ENCODE measurements at regions not wholly inside any gene's neighbourhood (a gene's known extent, or its start where the extent isn't known, plus 50 kb on each side); places are given as distances from the start of the nearest gene placed in this dataset.

- no peak for DNase-seq (ENCODE audit: low read depth)
Measured at GRCh38 chr1:108082738-108083562, 117.2 kb downstream of the SLC25A24 start.

- no peak for DNase-seq (ENCODE audit: low read depth)
Measured at GRCh38 chr1:108082001-108082400, 117.0 kb upstream of the VAV3 start.

- peak; percentile 17 for DNase-seq (ENCODE audit: low read depth)
Measured at GRCh38 chr1:108080448-108080847, 115.5 kb upstream of the VAV3 start.

- no peak for DNase-seq (ENCODE audit: low read depth)
Measured at GRCh38 chr1:108079440-108080025, 114.6 kb upstream of the VAV3 start.

GRCh38 chr1:108077991-108078390 lies 113.0 kb upstream of the VAV3 start:
- DNase-seq (ENCODE audit: low read depth) = no peak

GRCh38 chr1:108075055-108075454 lies 110.1 kb upstream of the VAV3 start:
- no peak for DNase-seq (ENCODE audit: low read depth)

- DNase-seq (ENCODE audit: low read depth) = no peak
Measured at GRCh38 chr1:108072776-108073175, 107.8 kb upstream of the VAV3 start.

GRCh38 chr1:108072212-108072611 lies 107.2 kb upstream of the VAV3 start:
- DNase-seq (ENCODE audit: low read depth) = no peak

GRCh38 chr1:108071601-108072000 lies 106.6 kb upstream of the VAV3 start:
- DNase-seq (ENCODE audit: low read depth) = no peak

GRCh38 chr1:108070662-108071061 lies 105.7 kb upstream of the VAV3 start:
- DNase-seq (ENCODE audit: low read depth) = no peak

GRCh38 chr1:108067884-108068540 lies 103.0 kb upstream of the VAV3 start:
- no peak for DNase-seq (ENCODE audit: low read depth)

GRCh38 chr1:108066808-108067207 lies 101.8 kb upstream of the VAV3 start:
- DNase-seq (ENCODE audit: low read depth) = no peak

GRCh38 chr1:108064255-108064654 lies 99.3 kb upstream of the VAV3 start:
- no peak for DNase-seq (ENCODE audit: low read depth)

GRCh38 chr1:108063703-108064102 lies 98.7 kb upstream of the VAV3 start:
- DNase-seq (ENCODE audit: low read depth) = no peak

GRCh38 chr1:108059945-108060344 lies 95.0 kb upstream of the VAV3 start:
- no peak for DNase-seq (ENCODE audit: low read depth)

GRCh38 chr1:108057541-108057940 lies 92.6 kb upstream of the VAV3 start:
- no peak for DNase-seq (ENCODE audit: low read depth)

- no peak for DNase-seq (ENCODE audit: low read depth)
Measured at GRCh38 chr1:108056436-108056990, 91.5 kb upstream of the VAV3 start.

- no peak for DNase-seq (ENCODE audit: low read depth)
Measured at GRCh38 chr1:108055387-108055786, 90.4 kb upstream of the VAV3 start.

- DNase-seq (ENCODE audit: low read depth) = no peak
Measured at GRCh38 chr1:108054396-108054795, 89.4 kb upstream of the VAV3 start.

- no peak for DNase-seq (ENCODE audit: low read depth)
Measured at GRCh38 chr1:108053270-108054013, 88.5 kb upstream of the VAV3 start.

- DNase-seq (ENCODE audit: low read depth) = no peak
Measured at GRCh38 chr1:108051631-108052377, 86.8 kb upstream of the VAV3 start.
